ENCODE measurements at regions not wholly inside any gene's neighbourhood (a gene's known extent, or its start where the extent isn't known, plus 50 kb on each side); places are given as distances from the start of the nearest gene placed in this dataset.

GRCh38 chr10:29851241-29851640 is 208.1 kb downstream of the JCAD start:
- no peak for DNase-seq (ENCODE audit: low read depth)

- DNase-seq (ENCODE audit: low read depth) = no peak
Measured at GRCh38 chr10:29850371-29850770, 209.0 kb downstream of the JCAD start.

- DNase-seq (ENCODE audit: low read depth) = no peak
Measured at GRCh38 chr10:29849886-29850285, 209.5 kb downstream of the JCAD start.

- DNase-seq (ENCODE audit: low read depth) = no peak
Measured at GRCh38 chr10:29849126-29849833, 210.1 kb downstream of the JCAD start.

GRCh38 chr10:29846881-29847280 is 212.1 kb upstream of the SVIL start:
- DNase-seq (ENCODE audit: low read depth) = no peak

GRCh38 chr10:29845166-29845565 is 210.4 kb upstream of the SVIL start:
- no peak for DNase-seq (ENCODE audit: low read depth)

- no peak for DNase-seq (ENCODE audit: low read depth)
Measured at GRCh38 chr10:29843143-29843542, 208.4 kb upstream of the SVIL start.

- no peak for DNase-seq (ENCODE audit: low read depth)
Measured at GRCh38 chr10:29841724-29842649, 207.2 kb upstream of the SVIL start.

- DNase-seq (ENCODE audit: low read depth) = no peak
Measured at GRCh38 chr10:29840516-29841276, 205.9 kb upstream of the SVIL start.

GRCh38 chr10:29839826-29840515 is 205.2 kb upstream of the SVIL start:
- no peak for DNase-seq (ENCODE audit: low read depth)

- DNase-seq (ENCODE audit: low read depth) = no peak
Measured at GRCh38 chr10:29838539-29838938, 203.8 kb upstream of the SVIL start.

GRCh38 chr10:29837586-29837985 is 202.8 kb upstream of the SVIL start:
- DNase-seq (ENCODE audit: low read depth) = no peak

- no peak for DNase-seq (ENCODE audit: low read depth)
Measured at GRCh38 chr10:29836396-29836795, 201.6 kb upstream of the SVIL start.

GRCh38 chr10:29835055-29835454 is 200.3 kb upstream of the SVIL start:
- no peak for DNase-seq (ENCODE audit: low read depth)

GRCh38 chr10:29830531-29831512 is 196.1 kb upstream of the SVIL start:
- no peak for DNase-seq (ENCODE audit: low read depth)

GRCh38 chr10:29829776-29830175 is 195.0 kb upstream of the SVIL start:
- no peak for DNase-seq (ENCODE audit: low read depth)

- no peak for DNase-seq (ENCODE audit: low read depth)
Measured at GRCh38 chr10:29828956-29829355, 194.2 kb upstream of the SVIL start.

- DNase-seq (ENCODE audit: low read depth) = no peak
Measured at GRCh38 chr10:29828440-29828894, 193.7 kb upstream of the SVIL start.

GRCh38 chr10:29827512-29827911 is 192.7 kb upstream of the SVIL start:
- no peak for DNase-seq (ENCODE audit: low read depth)

- DNase-seq (ENCODE audit: low read depth) = no peak
Measured at GRCh38 chr10:29826801-29827450, 192.2 kb upstream of the SVIL start.

All from activated T-helper 1 cell treated with Interleukin-2 at 50 U/mL for 16 hours (primary cell).